GM23338 (cell line): ENCODE measurements at regions not wholly inside any gene's neighbourhood (a gene's known extent, or its start where the extent isn't known, plus 50 kb on each side); places are given as distances from the start of the nearest gene placed in this dataset.

Source experiments
- EZH2 ChIP-seq: fragments of 200-600 bp; sonication (generic); IDR thresholded peaks from one replicate; pipeline ENCODE4 v1.8.0; 2017; ENCODE audit warnings: antibody characterized with exemption, mild to moderate bottlenecking, low read depth; ENCODE audit not compliant: unreplicated experiment
- POLR2AphosphoS5 ChIP-seq: IDR thresholded peaks from 2 replicates; pipeline ENCODE4 v1.6.1; 2016; ENCODE audit warnings: antibody characterized with exemption, low read depth
- TF ChIP-seq, protein P1 (sequence below), 2 experiments: fragments of 200-600 bp in 1 of 2; sonication (generic) in 1 of 2; conservative IDR thresholded peaks; 2 replicates each; pipeline versions ENCODE4 v1.5.1 to v1.6.1; 2016 to 2017; ENCODE audit warnings: antibody characterized with exemption in 2 of 2, low read depth in 2 of 2, mild to moderate bottlenecking in 2 of 2, moderate library complexity in 1 of 2
- TF ChIP-seq, protein P2 (sequence below): IDR thresholded peaks from one replicate; pipeline ENCODE4 v1.6.1; 2018; ENCODE audit warnings: antibody characterized with exemption; ENCODE audit not compliant: unreplicated experiment

DNA sequence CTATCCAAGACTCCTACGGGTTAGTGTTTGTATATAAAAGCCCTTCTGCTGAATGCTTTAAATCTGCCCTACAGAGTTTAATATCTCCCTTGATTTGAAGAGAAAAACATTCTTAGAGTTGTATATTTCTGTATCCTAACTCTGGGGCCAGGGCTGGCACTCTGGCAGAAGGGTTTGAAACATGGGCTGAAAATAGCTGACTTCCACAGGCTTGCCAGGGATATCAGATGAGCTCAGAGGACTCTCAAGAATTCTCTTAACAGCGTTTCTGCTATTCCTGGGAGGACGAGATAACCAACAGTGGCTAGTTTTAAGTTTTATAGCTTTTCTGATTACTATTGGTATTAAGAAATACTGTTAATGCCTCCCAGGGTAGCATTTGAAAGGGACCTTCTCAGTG is 127.5 kb downstream of the LIG4 start:
- no peak for TF ChIP-seq EZH2
- TF ChIP-seq, protein P1, sequence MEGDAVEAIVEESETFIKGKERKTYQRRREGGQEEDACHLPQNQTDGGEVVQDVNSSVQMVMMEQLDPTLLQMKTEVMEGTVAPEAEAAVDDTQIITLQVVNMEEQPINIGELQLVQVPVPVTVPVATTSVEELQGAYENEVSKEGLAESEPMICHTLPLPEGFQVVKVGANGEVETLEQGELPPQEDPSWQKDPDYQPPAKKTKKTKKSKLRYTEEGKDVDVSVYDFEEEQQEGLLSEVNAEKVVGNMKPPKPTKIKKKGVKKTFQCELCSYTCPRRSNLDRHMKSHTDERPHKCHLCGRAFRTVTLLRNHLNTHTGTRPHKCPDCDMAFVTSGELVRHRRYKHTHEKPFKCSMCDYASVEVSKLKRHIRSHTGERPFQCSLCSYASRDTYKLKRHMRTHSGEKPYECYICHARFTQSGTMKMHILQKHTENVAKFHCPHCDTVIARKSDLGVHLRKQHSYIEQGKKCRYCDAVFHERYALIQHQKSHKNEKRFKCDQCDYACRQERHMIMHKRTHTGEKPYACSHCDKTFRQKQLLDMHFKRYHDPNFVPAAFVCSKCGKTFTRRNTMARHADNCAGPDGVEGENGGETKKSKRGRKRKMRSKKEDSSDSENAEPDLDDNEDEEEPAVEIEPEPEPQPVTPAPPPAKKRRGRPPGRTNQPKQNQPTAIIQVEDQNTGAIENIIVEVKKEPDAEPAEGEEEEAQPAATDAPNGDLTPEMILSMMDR (conservative IDR thresholded peaks at IDR 0.05; ENCODE audit: low read depth in 2 of 2): no peak
- TF ChIP-seq, protein P2, sequence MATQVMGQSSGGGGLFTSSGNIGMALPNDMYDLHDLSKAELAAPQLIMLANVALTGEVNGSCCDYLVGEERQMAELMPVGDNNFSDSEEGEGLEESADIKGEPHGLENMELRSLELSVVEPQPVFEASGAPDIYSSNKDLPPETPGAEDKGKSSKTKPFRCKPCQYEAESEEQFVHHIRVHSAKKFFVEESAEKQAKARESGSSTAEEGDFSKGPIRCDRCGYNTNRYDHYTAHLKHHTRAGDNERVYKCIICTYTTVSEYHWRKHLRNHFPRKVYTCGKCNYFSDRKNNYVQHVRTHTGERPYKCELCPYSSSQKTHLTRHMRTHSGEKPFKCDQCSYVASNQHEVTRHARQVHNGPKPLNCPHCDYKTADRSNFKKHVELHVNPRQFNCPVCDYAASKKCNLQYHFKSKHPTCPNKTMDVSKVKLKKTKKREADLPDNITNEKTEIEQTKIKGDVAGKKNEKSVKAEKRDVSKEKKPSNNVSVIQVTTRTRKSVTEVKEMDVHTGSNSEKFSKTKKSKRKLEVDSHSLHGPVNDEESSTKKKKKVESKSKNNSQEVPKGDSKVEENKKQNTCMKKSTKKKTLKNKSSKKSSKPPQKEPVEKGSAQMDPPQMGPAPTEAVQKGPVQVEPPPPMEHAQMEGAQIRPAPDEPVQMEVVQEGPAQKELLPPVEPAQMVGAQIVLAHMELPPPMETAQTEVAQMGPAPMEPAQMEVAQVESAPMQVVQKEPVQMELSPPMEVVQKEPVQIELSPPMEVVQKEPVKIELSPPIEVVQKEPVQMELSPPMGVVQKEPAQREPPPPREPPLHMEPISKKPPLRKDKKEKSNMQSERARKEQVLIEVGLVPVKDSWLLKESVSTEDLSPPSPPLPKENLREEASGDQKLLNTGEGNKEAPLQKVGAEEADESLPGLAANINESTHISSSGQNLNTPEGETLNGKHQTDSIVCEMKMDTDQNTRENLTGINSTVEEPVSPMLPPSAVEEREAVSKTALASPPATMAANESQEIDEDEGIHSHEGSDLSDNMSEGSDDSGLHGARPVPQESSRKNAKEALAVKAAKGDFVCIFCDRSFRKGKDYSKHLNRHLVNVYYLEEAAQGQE: no peak
- TF ChIP-seq POLR2AphosphoS5: no peak
